HepG2 (cell line): ENCODE measurements at regions not wholly inside any gene's neighbourhood (a gene's known extent, or its start where the extent isn't known, plus 50 kb on each side); places are given as distances from the start of the nearest gene placed in this dataset.
A peak's percentile ranks its signal among the peaks of the same experiment; 100 is the strongest.

Source experiments
- ARID5B ChIP-seq: IDR thresholded peaks from 2 replicates; pipeline ENCODE4 v1.4.0; 2020; ENCODE audit warnings: mild to moderate bottlenecking, missing genetic modification reagents
- EZH2 ChIP-seq: conservative IDR thresholded peaks from 2 replicates; pipeline ENCODE4 v1.6.1; 2012; ENCODE audit warnings: mild to moderate bottlenecking, low read depth, low read length, moderate library complexity
- FOSL1 ChIP-seq: sonication (generic); formaldehyde crosslinking; IDR thresholded peaks from 2 replicates; pipeline ENCODE4 v1.9.0; 2021; ENCODE audit warnings: missing genetic modification reagents, borderline replicate concordance
- MEIS2 ChIP-seq: sonication (generic); formaldehyde crosslinking; IDR thresholded peaks from 2 replicates; pipeline ENCODE4 v1.9.0; 2021; ENCODE audit warnings: mild to moderate bottlenecking, missing genetic modification reagents
- MIER3 ChIP-seq: IDR thresholded peaks from 2 replicates; pipeline ENCODE4 v1.6.1; 2016; ENCODE audit warnings: missing compliant biosample characterization, borderline replicate concordance
- MLX ChIP-seq: IDR thresholded peaks from 2 replicates; pipeline ENCODE4 v1.6.1; 2016
- NR2C2 ChIP-seq: sonication (generic); formaldehyde crosslinking; IDR thresholded peaks from 2 replicates; pipeline ENCODE4 v1.4.0; 2020; ENCODE audit warnings: missing genetic modification reagents, mild to moderate bottlenecking, moderate library complexity, borderline replicate concordance
- PAWR ChIP-seq: sonication (generic); formaldehyde crosslinking; IDR thresholded peaks from 2 replicates; pipeline ENCODE4 v1.4.0; 2020; ENCODE audit warnings: missing genetic modification reagents, mild to moderate bottlenecking, borderline replicate concordance
- RAD21 ChIP-seq: fragments of 450-650 bp; formaldehyde crosslinking; IDR thresholded peaks from 2 replicates; pipeline ENCODE4 v1.5.0; 2020; ENCODE audit warnings: mild to moderate bottlenecking
- RERE ChIP-seq: IDR thresholded peaks from 2 replicates; pipeline ENCODE4 v1.6.1; 2016; ENCODE audit warnings: low read depth, missing genetic modification reagents, missing compliant biosample characterization
- TCF12 ChIP-seq, 2 experiments: fragments of 450-650 bp in 1 of 2; sonication (generic) in 1 of 2; formaldehyde crosslinking in 1 of 2; IDR thresholded peaks; 2 replicates each; pipeline versions ENCODE4 v1.6.1 to v1.8.0; 2017 to 2022; ENCODE audit warnings: antibody characterized with exemption in 1 of 2, mild to moderate bottlenecking in 1 of 2, missing genetic modification reagents in 1 of 2, moderate library complexity in 1 of 2
- TOPORS ChIP-seq: sonication (generic); formaldehyde crosslinking; IDR thresholded peaks from 2 replicates; pipeline ENCODE4 v1.8.0; 2023; ENCODE audit warnings: mild to moderate bottlenecking, missing genetic modification reagents
- ZBTB34 ChIP-seq: sonication (generic); formaldehyde crosslinking; IDR thresholded peaks from 2 replicates; pipeline ENCODE4 v1.8.0; 2022; ENCODE audit warnings: mild to moderate bottlenecking, missing genetic modification reagents
- ZKSCAN8 ChIP-seq: IDR thresholded peaks from 2 replicates; pipeline ENCODE4 v1.6.1; 2016; ENCODE audit warnings: borderline replicate concordance, missing genetic modification reagents, missing compliant biosample characterization
- ZNF709 ChIP-seq: sonication (generic); formaldehyde crosslinking; IDR thresholded peaks from 2 replicates; pipeline ENCODE4 v1.5.0; 2020; ENCODE audit warnings: mild to moderate bottlenecking, missing genetic modification reagents
- ZNF781 ChIP-seq: sonication (generic); formaldehyde crosslinking; IDR thresholded peaks from 2 replicates; pipeline ENCODE4 v1.5.1; 2020; ENCODE audit warnings: borderline replicate concordance, mild to moderate bottlenecking, missing genetic modification reagents; ENCODE audit errors: not compliant biosample characterization

- TF ChIP-seq RERE (CRISPR knock-in tag) (peak; percentile 96), MLX (CRISPR knock-in tag) (peak; percentile 70; the same call in 1 of the 2 replicates), EZH2 (no peak), ZNF709 (CRISPR knock-in tag) (no peak), NR2C2 (CRISPR knock-in tag) (peak; percentile 74), MEIS2 (no peak), TCF12 (IDR thresholded peaks at IDR 0.05) (no peak), TCF12 (CRISPR knock-in tag; IDR thresholded peaks at IDR 0.05) (peak; percentile 85; the same call in 1 of the 2 replicates), ZBTB34 (CRISPR knock-in tag) (peak; percentile 57; the same call in 1 of the 2 replicates), RAD21 (CRISPR knock-in tag) (no peak), MIER3 (CRISPR knock-in tag) (peak; percentile 54; the same call in 1 of the 2 replicates), ARID5B (CRISPR knock-in tag) (peak; percentile 96), ZNF781 (CRISPR knock-in tag) (no peak), FOSL1 (no peak), ZKSCAN8 (CRISPR knock-in tag) (no peak), PAWR (CRISPR knock-in tag) (no peak), TOPORS (CRISPR knock-in tag) (no peak)
Measured at GRCh38 chr7:13185139-13185538, 497.7 kb downstream of the ARL4A start (continued).
